HCT116 (cell line): ENCODE measurements at regions not wholly inside any gene's neighbourhood (a gene's known extent, or its start where the extent isn't known, plus 50 kb on each side); places are given as distances from the start of the nearest gene placed in this dataset.

Experiments used
- ATAC-seq: fragments of 200-7000 bp; cut with Tn5 transposase; 2 replicates; pipeline ENCODE4 v1.9.1; 2020; ENCODE audit warnings: mild to moderate bottlenecking, moderate library complexity
- BruUV-seq: library from RNA; stranded (reverse); fragments of 400-500 nt; replicated peaks from 2 replicates; lab custom pipeline; 2021; lab: Mats Ljungman, UMichigan
- CTCF ChIA-PET: fragments of 300-600 bp; sonication (Branson Sonifier 250); formaldehyde crosslinking; loops from one replicate; lab custom pipeline; 2021; ENCODE audit warnings: antibody characterized with exemption; lab: Charles Lee
- POLR2A ChIA-PET: fragments of 300-600, 350-600 bp; sonication (Branson Sonifier 250); formaldehyde crosslinking; loops from one replicate; lab custom pipeline; 2021; ENCODE audit warnings: antibody characterized with exemption; lab: Charles Lee
- RAD21 ChIA-PET, 2 experiments: fragments of 300-600 bp; sonication (Branson Sonifier 250); formaldehyde crosslinking; loops; one replicate each; lab custom pipeline; 2023; ENCODE audit warnings: low total read pairs in 2 of 2; ENCODE audit not compliant: uncharacterized antibody in 2 of 2, unreplicated experiment in 2 of 2, low non-redundant PET in 1 of 2; lab: Charles Lee
- DNase-seq: peaks from one replicate; pipeline ENCODE4 v3.0.0-alpha.2; 2010; ENCODE audit warnings: low read depth, low spot score
- H2AFZ ChIP-seq: fragments of 200-600 bp; shearing (Covaris generic), sonication (generic); 2 replicates; pipeline ENCODE4 v1.6.1; 2017; ENCODE audit warnings: low read depth, mixed run types, mixed read lengths, antibody characterized with exemption, low read length; ENCODE audit not compliant: poor library complexity, severe bottlenecking
- H3K27ac ChIP-seq: 2 replicates; pipeline ENCODE4 v1.5.1; 2012; ENCODE audit warnings: low read depth, low read length
- H3K27me3 ChIP-seq: fragments of 200-600 bp; sonication (generic); 2 replicates; pipeline ENCODE4 v1.6.1; 2016; ENCODE audit warnings: mixed run types, low read length, mixed read lengths; ENCODE audit not compliant: insufficient read depth
- H3K36me3 ChIP-seq, 2 experiments: fragments of 200-500 bp in 1 of 2; fragments of 200-600 bp in 1 of 2; sonication (Bioruptor generic) in 1 of 2; sonication (generic) in 1 of 2; 2 replicates each; pipeline versions ENCODE4 v1.5.1 to v1.6.1; 2014 to 2016; ENCODE audit warnings: low read length in 2 of 2, inconsistent platforms in 1 of 2, mixed read lengths in 1 of 2, mixed run types in 1 of 2; ENCODE audit not compliant: insufficient read depth in 2 of 2, control insufficient read depth in 1 of 2
- H3K4me1 ChIP-seq, 2 experiments: fragments of 200-600 bp in 1 of 2; sonication (generic) in 1 of 2; 2 replicates each; pipeline versions ENCODE4 v1.5.1 to v1.6.1; 2012 to 2017; ENCODE audit warnings: low read length in 2 of 2, inconsistent platforms in 1 of 2, mild to moderate bottlenecking in 1 of 2, mixed read lengths in 1 of 2, mixed run types in 1 of 2, moderate library complexity in 1 of 2; ENCODE audit not compliant: insufficient read depth in 2 of 2, control insufficient read depth in 1 of 2
- H3K4me2 ChIP-seq: fragments of 200-600 bp; sonication (generic); 2 replicates; pipeline ENCODE4 v1.6.1; 2017; ENCODE audit warnings: mixed run types, low read length, mixed read lengths
- H3K4me3 ChIP-seq, 2 experiments: fragments of 200-600 bp in 1 of 2; sonication (generic) in 1 of 2; replicated peaks in 1 of 2; 2 replicates each; pipeline ENCODE4 v1.5.1; 2011 to 2016; ENCODE audit warnings: low read length in 2 of 2, control low read depth in 1 of 2, low read depth in 1 of 2, mild to moderate bottlenecking in 1 of 2, mixed read lengths in 1 of 2, mixed run types in 1 of 2
- H3K79me2 ChIP-seq: fragments of 200-600 bp; sonication (generic); 2 replicates; pipeline ENCODE4 v1.6.1; 2017; ENCODE audit warnings: mild to moderate bottlenecking, mixed run types, low read length, moderate library complexity, mixed read lengths; ENCODE audit not compliant: insufficient read depth
- H3K9ac ChIP-seq: fragments of 200-600 bp; sonication (generic); 2 replicates; pipeline ENCODE4 v1.6.1; 2016; ENCODE audit warnings: low read length, mixed read lengths
- H3K9me2 ChIP-seq: fragments of 200-600 bp; sonication (generic), shearing (Covaris generic); 2 replicates; pipeline ENCODE4 v1.6.1; 2017; ENCODE audit warnings: mixed run types, mild to moderate bottlenecking, moderate library complexity; ENCODE audit not compliant: insufficient read depth
- H3K9me3 ChIP-seq, 2 experiments: fragments of 200-500 bp in 1 of 2; fragments of 200-600 bp in 1 of 2; sonication (Bioruptor generic) in 1 of 2; sonication (generic) in 1 of 2; 2 replicates each; pipeline ENCODE4 v1.6.1; 2014 to 2017; ENCODE audit warnings: low read length in 2 of 2, mixed read lengths in 2 of 2, inconsistent platforms in 1 of 2, low read depth in 1 of 2, mild to moderate bottlenecking in 1 of 2, mixed run types in 1 of 2, moderate library complexity in 1 of 2; ENCODE audit not compliant: control insufficient read depth in 1 of 2, insufficient read depth in 1 of 2
- H4K20me1 ChIP-seq: fragments of 200-600 bp; sonication (generic), shearing (Covaris generic); 2 replicates; pipeline ENCODE4 v1.6.1; 2017; ENCODE audit warnings: mixed run types, mild to moderate bottlenecking, moderate library complexity; ENCODE audit not compliant: insufficient read depth
- ATF3 ChIP-seq: IDR thresholded peaks from 2 replicates; pipeline ENCODE4 v1.6.1; 2012
- CBX3 ChIP-seq: IDR thresholded peaks from 2 replicates; pipeline ENCODE4 v1.6.1; 2012; ENCODE audit warnings: low read depth
- CTCF ChIP-seq, 3 experiments: fragments of 200-600 bp in 1 of 3; sonication (generic) in 1 of 3; IDR thresholded peaks in 2 of 3; conservative IDR thresholded peaks in 1 of 3; 2 replicates each; pipeline ENCODE4 v1.5.1; 2012 to 2017; ENCODE audit warnings: low read depth in 2 of 3, low read length in 2 of 3, antibody characterized with exemption in 1 of 3, borderline replicate concordance in 1 of 3, control low read depth in 1 of 3, mild to moderate bottlenecking in 1 of 3, mixed read lengths in 1 of 3, mixed run types in 1 of 3, moderate library complexity in 1 of 3; ENCODE audit not compliant: insufficient read depth in 1 of 3
- EGR1 ChIP-seq: IDR thresholded peaks from 2 replicates; pipeline ENCODE4 v1.6.1; 2012; ENCODE audit warnings: low read depth
- ELF1 ChIP-seq: IDR thresholded peaks from 2 replicates; pipeline ENCODE4 v1.6.1; 2012; ENCODE audit warnings: low read depth, borderline replicate concordance
- EZH2 ChIP-seq: fragments of 200-600 bp; sonication (generic); IDR thresholded peaks from 2 replicates; pipeline ENCODE4 v1.6.1; 2017; ENCODE audit warnings: antibody characterized with exemption, mixed run types
- FOSL1 ChIP-seq: IDR thresholded peaks from 2 replicates; pipeline ENCODE4 v1.6.1; 2012; ENCODE audit warnings: low read depth
- JUND ChIP-seq: IDR thresholded peaks from 2 replicates; pipeline ENCODE4 v1.6.1; 2012
- POLR2A ChIP-seq: IDR thresholded peaks from 2 replicates; pipeline ENCODE4 v1.7.0; 2011; ENCODE audit warnings: borderline replicate concordance; ENCODE audit not compliant: insufficient read depth, insufficient read length; ENCODE audit errors: extremely low read depth
- POLR2AphosphoS5 ChIP-seq: IDR thresholded peaks from 2 replicates; pipeline ENCODE4 v1.6.1; 2011; ENCODE audit warnings: mild to moderate bottlenecking, low read depth, low read length, moderate library complexity
- RAD21 ChIP-seq: IDR thresholded peaks from 2 replicates; pipeline ENCODE4 v1.6.1; 2012; ENCODE audit warnings: low read depth, mild to moderate bottlenecking
- SIN3A ChIP-seq: IDR thresholded peaks from 2 replicates; pipeline ENCODE4 v1.6.1; 2012; ENCODE audit warnings: low read depth
- TCF7L2 ChIP-seq: IDR thresholded peaks from 2 replicates; pipeline ENCODE4 v1.7.0; 2011; ENCODE audit warnings: borderline replicate concordance, inconsistent platforms; ENCODE audit not compliant: insufficient read depth, insufficient read length; ENCODE audit errors: extremely low read depth
- ZFX ChIP-seq: fragments of 450-650 bp; IDR thresholded peaks from 2 replicates; pipeline ENCODE4 v1.6.1; 2017
- ZNF274 ChIP-seq: fragments of 200-500 bp; sonication (Bioruptor generic); IDR thresholded peaks from 2 replicates; pipeline ENCODE4 v1.6.1; 2014; ENCODE audit warnings: mild to moderate bottlenecking, low read depth, low read length, inconsistent platforms
- intact Hi-C: fragments of 100-400 bp; cut with micrococcal nuclease; formaldehyde crosslinking; loops from 2 replicates; pipeline ENCODE4 v1.10.0; 2022

GRCh38 chr1:4126251-4126650, 226.2 kb upstream of the C1orf174 start:
- Histone ChIP-seq H3K4me1 (no peaks in the 10 kb centered on the region), H3K79me2 (no peaks in the 10 kb centered on the region), H3K4me2 (no peak overlapping the region), H3K9me3 (no peaks in the 10 kb centered on the region), H3K27me3 (no peaks in the 10 kb centered on the region), H2AFZ (no peak overlapping the region), H3K36me3 (no peaks in the 10 kb centered on the region)
- no TSS peak for BruUV-seq
- DNase-seq: no peak
- intact Hi-C loops: no loop called here
- TF ChIP-seq ZNF274 (no peak), ZFX (no peak), RAD21 (no peak), ELF1 (no peak), EZH2 (no peak), SIN3A (no peak), CTCF (IDR thresholded peaks at IDR 0.05 in 2 of 3, conservative IDR thresholded peaks at IDR 0.05 in 1 of 3; ENCODE audit: borderline replicate concordance in 1 of 3, insufficient read depth in 1 of 3, low read depth in 2 of 3, low read length in 2 of 3) (no peak), TCF7L2 (no peak), CBX3 (no peak), POLR2A (no peak), FOSL1 (no peak), ATF3 (no peak), EGR1 (no peak), JUND (no peak), POLR2AphosphoS5 (no peak)
- TF ChIP-seq, all 23 proteins: peak for 0
- ATAC-seq: no peak
- RAD21 ChIA-PET: no interaction called here
- Histone ChIP-seq H3K9ac (no peak overlapping the region), H4K20me1 (no peaks in the 10 kb centered on the region; the same call in 1 of the 2 replicates), H3K9me2 (no peaks in the 10 kb centered on the region), H3K4me3 (no peak overlapping the region), H3K27ac (no peak overlapping the region)
- POLR2A ChIA-PET: no interaction called here
- CTCF ChIA-PET: interaction anchor here (0.7 kb wide), 1 partner anchor 215 kb away, joined by 3 read pairs; no protein-coding TSS in a partner anchor
